Right lobe of liver (tissue), 4 donors: ENCODE measurements at regions not wholly inside any gene's neighbourhood (a gene's known extent, or its start where the extent isn't known, plus 50 kb on each side); places are given as distances from the start of the nearest gene placed in this dataset.

ENCODE experiments used
- POLR2A ChIP-seq: fragments of 450-650 bp; IDR thresholded peaks from one replicate; pipeline ENCODE4 v1.6.1; 2017; ENCODE audit warnings: antibody characterized with exemption, mild to moderate bottlenecking
- TF ChIP-seq, protein P1 (sequence below), 4 donors: fragments of 200-600 bp in 3 of 4; fragments of 450-650 bp in 1 of 4; IDR thresholded peaks; one replicate each; pipeline versions ENCODE4 v1.5.1 to v1.8.0; 2016 to 2022; ENCODE audit warnings: antibody characterized with exemption in 4 of 4, mild to moderate bottlenecking in 2 of 4
- donor health status: DM: no; HTN: no; CAD: no.
- donor health status: DM: no; HTN: no; CAD: no.
- donor health status: DM: no; HTN: yes; CAD: no.

DNA sequence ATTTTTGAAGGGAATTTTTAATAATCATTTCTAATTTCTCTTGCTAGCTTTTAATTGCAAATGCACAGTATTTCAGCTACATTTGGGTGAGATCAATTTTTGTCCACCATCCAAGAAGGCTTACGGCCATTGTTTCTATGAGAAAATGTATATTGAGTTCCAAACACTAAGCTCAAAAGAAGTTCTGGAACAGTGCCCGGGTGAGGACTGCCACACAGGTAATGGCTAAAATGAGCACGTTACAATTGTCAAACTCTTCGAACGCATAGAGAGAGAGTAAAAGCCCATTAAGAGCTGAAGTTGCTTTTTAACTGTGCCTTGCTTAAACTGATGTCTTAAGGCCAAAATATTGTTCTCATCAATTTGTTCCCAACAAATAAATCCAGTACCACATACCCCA lies 755.0 kb downstream of the DIAPH3 start:
- TF ChIP-seq POLR2A, result no peak
- TF ChIP-seq, protein P1, sequence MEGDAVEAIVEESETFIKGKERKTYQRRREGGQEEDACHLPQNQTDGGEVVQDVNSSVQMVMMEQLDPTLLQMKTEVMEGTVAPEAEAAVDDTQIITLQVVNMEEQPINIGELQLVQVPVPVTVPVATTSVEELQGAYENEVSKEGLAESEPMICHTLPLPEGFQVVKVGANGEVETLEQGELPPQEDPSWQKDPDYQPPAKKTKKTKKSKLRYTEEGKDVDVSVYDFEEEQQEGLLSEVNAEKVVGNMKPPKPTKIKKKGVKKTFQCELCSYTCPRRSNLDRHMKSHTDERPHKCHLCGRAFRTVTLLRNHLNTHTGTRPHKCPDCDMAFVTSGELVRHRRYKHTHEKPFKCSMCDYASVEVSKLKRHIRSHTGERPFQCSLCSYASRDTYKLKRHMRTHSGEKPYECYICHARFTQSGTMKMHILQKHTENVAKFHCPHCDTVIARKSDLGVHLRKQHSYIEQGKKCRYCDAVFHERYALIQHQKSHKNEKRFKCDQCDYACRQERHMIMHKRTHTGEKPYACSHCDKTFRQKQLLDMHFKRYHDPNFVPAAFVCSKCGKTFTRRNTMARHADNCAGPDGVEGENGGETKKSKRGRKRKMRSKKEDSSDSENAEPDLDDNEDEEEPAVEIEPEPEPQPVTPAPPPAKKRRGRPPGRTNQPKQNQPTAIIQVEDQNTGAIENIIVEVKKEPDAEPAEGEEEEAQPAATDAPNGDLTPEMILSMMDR (IDR thresholded peaks at IDR 0.05), result no peak
